WTC11 (cell line): ENCODE measurements at regions not wholly inside any gene's neighbourhood (a gene's known extent, or its start where the extent isn't known, plus 50 kb on each side); places are given as distances from the start of the nearest gene placed in this dataset.

Experiments
- ATAC-seq: fragments of 200-7000 bp; cut with Tn5 transposase; 2 replicates; pipeline ENCODE4 v1.10.0; 2021; ENCODE audit warnings: mild to moderate bottlenecking, moderate library complexity
- CTCF ChIA-PET: fragments of 300-600 bp; sonication (Branson Sonifier 250); formaldehyde crosslinking; loops from one replicate; lab custom pipeline; 2021; ENCODE audit warnings: antibody characterized with exemption; lab: Charles Lee
- POLR2A ChIA-PET: fragments of 350-600 bp; sonication (Branson Sonifier 250); formaldehyde crosslinking; loops from one replicate; lab custom pipeline; 2021; ENCODE audit warnings: antibody characterized with exemption; lab: Charles Lee
- DNase-seq: peaks from one replicate; pipeline ENCODE4 v3.0.0; 2021; ENCODE audit warnings: low spot score
- H3K27ac Mint-ChIP-seq: 2 replicates; pipeline ENCODE4 v1.8.0; 2021; ENCODE audit warnings: mixed read lengths
- H3K27me3 Mint-ChIP-seq: 2 replicates; pipeline ENCODE4 v1.8.0; 2021; ENCODE audit warnings: low read depth, mild to moderate bottlenecking, moderate library complexity, mixed read lengths
- H3K36me3 Mint-ChIP-seq: 2 replicates; pipeline ENCODE4 v1.8.0; 2021; ENCODE audit warnings: mixed read lengths
- H3K4me1 Mint-ChIP-seq: 2 replicates; pipeline ENCODE4 v1.8.0; 2022; ENCODE audit warnings: mixed read lengths
- H3K4me3 Mint-ChIP-seq: 2 replicates; pipeline ENCODE4 v1.8.0; 2021; ENCODE audit warnings: mild to moderate bottlenecking, moderate library complexity, mixed read lengths
- H3K9me3 Mint-ChIP-seq: 2 replicates; pipeline ENCODE4 v1.8.0; 2021; ENCODE audit warnings: mixed read lengths
- ATF1 ChIP-seq: sonication (generic); formaldehyde crosslinking; IDR thresholded peaks from 2 replicates; pipeline ENCODE4 v1.8.1; 2023; ENCODE audit warnings: mild to moderate bottlenecking, moderate library complexity, missing genetic modification reagents
- CREM ChIP-seq: sonication (generic); formaldehyde crosslinking; IDR thresholded peaks from 2 replicates; pipeline ENCODE4 v1.8.1; 2022; ENCODE audit warnings: mild to moderate bottlenecking, missing genetic modification reagents, moderate library complexity
- FOXJ3 ChIP-seq: sonication (generic); formaldehyde crosslinking; IDR thresholded peaks from 2 replicates; pipeline ENCODE4 v1.9.0; 2021; ENCODE audit warnings: missing genetic modification reagents, mild to moderate bottlenecking, borderline replicate concordance
- FOXP1 ChIP-seq: sonication (generic); formaldehyde crosslinking; IDR thresholded peaks from 2 replicates; pipeline ENCODE4 v1.8.0; 2022; ENCODE audit warnings: missing genetic modification reagents, mild to moderate bottlenecking, moderate library complexity, borderline replicate concordance
- GRHL2 ChIP-seq: fragments of 250-450 bp; sonication (Bioruptor Pico); IDR thresholded peaks from 2 replicates; pipeline ENCODE4 v1.8.0; 2022; ENCODE audit warnings: mild to moderate bottlenecking, moderate library complexity; ENCODE audit not compliant: insufficient replicate concordance, severe bottlenecking
- NFATC4 ChIP-seq: fragments of 250-450 bp; sonication (Bioruptor Pico); IDR thresholded peaks from 2 replicates; pipeline ENCODE4 v1.9.0; 2021; ENCODE audit warnings: mild to moderate bottlenecking
- SMAD3 ChIP-seq: sonication (generic); formaldehyde crosslinking; IDR thresholded peaks from 2 replicates; pipeline ENCODE4 v1.8.0; 2022; ENCODE audit warnings: missing genetic modification reagents, mild to moderate bottlenecking, borderline replicate concordance
- SOX15 ChIP-seq: fragments of 250-450 bp; sonication (Bioruptor Pico); IDR thresholded peaks from 2 replicates; pipeline ENCODE4 v1.9.0; 2021; ENCODE audit warnings: mild to moderate bottlenecking
- TCF7 ChIP-seq: sonication (generic); formaldehyde crosslinking; IDR thresholded peaks from 2 replicates; pipeline ENCODE4 v1.8.0; 2022; ENCODE audit warnings: mild to moderate bottlenecking, low read depth, missing genetic modification reagents, moderate library complexity
- ZNF121 ChIP-seq: sonication (generic); formaldehyde crosslinking; IDR thresholded peaks from 2 replicates; pipeline ENCODE4 v1.8.0; 2023; ENCODE audit warnings: missing genetic modification reagents
- ZNF232 ChIP-seq: sonication (generic); formaldehyde crosslinking; IDR thresholded peaks from 2 replicates; pipeline ENCODE4 v1.8.0; 2022; ENCODE audit warnings: mild to moderate bottlenecking, missing genetic modification reagents
- ZNF317 ChIP-seq: sonication (generic); formaldehyde crosslinking; IDR thresholded peaks from 2 replicates; pipeline ENCODE4 v1.8.1; 2023; ENCODE audit warnings: low read depth, mild to moderate bottlenecking, moderate library complexity, missing genetic modification reagents, borderline replicate concordance
- ZNF396 ChIP-seq: fragments of 250-450 bp; sonication (Bioruptor Pico); IDR thresholded peaks from 2 replicates; pipeline ENCODE4 v1.8.0; 2021; ENCODE audit warnings: mild to moderate bottlenecking, moderate library complexity, borderline replicate concordance
- ZNF416 ChIP-seq: fragments of 250-450 bp; sonication (Bioruptor Pico); IDR thresholded peaks from 2 replicates; pipeline ENCODE4 v1.9.0; 2021; ENCODE audit warnings: mild to moderate bottlenecking, inconsistent platforms
- TF ChIP-seq, protein P1 (sequence below): fragments of 250-450 bp; sonication (Bioruptor Pico); IDR thresholded peaks from 2 replicates; pipeline ENCODE4 v1.9.0; 2021; ENCODE audit warnings: mild to moderate bottlenecking
- TF ChIP-seq, protein P2 (sequence below): sonication (generic); formaldehyde crosslinking; IDR thresholded peaks from 2 replicates; pipeline ENCODE4 v1.8.0; 2022; ENCODE audit warnings: mild to moderate bottlenecking, missing genetic modification reagents
- TF ChIP-seq, protein P3 (sequence below): sonication (generic); formaldehyde crosslinking; IDR thresholded peaks from 2 replicates; pipeline ENCODE4 v1.8.0; 2022; ENCODE audit warnings: mild to moderate bottlenecking, missing genetic modification reagents
- TF ChIP-seq, protein P4 (sequence below): fragments of 250-450 bp; sonication (Bioruptor Pico); conservative IDR thresholded peaks from 2 replicates; pipeline ENCODE4 v1.9.0; 2021; ENCODE audit warnings: mild to moderate bottlenecking
- TF ChIP-seq, protein P5 (sequence below): sonication (generic); formaldehyde crosslinking; IDR thresholded peaks from 2 replicates; pipeline ENCODE4 v1.8.0; 2023; ENCODE audit warnings: missing genetic modification reagents, mild to moderate bottlenecking, borderline replicate concordance
- TF ChIP-seq, protein P6 (sequence below): sonication (generic); formaldehyde crosslinking; IDR thresholded peaks from 2 replicates; pipeline ENCODE4 v1.8.0; 2022; ENCODE audit warnings: mild to moderate bottlenecking, missing genetic modification reagents
- TF ChIP-seq, protein P7 (sequence below): sonication (generic); formaldehyde crosslinking; IDR thresholded peaks from 2 replicates; pipeline ENCODE4 v1.8.0; 2023; ENCODE audit warnings: missing genetic modification reagents

DNA sequence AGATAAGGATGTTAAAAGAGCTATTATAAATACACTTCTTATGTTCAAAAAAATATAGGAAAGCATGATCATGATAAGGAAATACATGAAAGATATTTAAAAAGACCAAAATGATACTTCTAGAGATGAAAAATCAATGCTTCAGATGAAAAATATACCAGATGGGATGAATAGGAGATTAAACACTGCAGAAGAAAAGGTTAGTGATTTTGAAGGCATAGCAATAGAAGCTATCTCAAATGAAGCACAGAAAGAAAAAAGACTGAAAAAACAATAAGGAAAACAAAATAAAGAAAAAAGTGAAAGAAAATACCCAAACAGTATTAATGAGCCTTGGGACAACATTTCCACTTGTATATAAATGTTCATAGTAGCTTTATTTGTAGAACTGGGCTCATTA, 80.7 kb upstream of the LEF1 start (continued):
- TF ChIP-seq, protein P1, sequence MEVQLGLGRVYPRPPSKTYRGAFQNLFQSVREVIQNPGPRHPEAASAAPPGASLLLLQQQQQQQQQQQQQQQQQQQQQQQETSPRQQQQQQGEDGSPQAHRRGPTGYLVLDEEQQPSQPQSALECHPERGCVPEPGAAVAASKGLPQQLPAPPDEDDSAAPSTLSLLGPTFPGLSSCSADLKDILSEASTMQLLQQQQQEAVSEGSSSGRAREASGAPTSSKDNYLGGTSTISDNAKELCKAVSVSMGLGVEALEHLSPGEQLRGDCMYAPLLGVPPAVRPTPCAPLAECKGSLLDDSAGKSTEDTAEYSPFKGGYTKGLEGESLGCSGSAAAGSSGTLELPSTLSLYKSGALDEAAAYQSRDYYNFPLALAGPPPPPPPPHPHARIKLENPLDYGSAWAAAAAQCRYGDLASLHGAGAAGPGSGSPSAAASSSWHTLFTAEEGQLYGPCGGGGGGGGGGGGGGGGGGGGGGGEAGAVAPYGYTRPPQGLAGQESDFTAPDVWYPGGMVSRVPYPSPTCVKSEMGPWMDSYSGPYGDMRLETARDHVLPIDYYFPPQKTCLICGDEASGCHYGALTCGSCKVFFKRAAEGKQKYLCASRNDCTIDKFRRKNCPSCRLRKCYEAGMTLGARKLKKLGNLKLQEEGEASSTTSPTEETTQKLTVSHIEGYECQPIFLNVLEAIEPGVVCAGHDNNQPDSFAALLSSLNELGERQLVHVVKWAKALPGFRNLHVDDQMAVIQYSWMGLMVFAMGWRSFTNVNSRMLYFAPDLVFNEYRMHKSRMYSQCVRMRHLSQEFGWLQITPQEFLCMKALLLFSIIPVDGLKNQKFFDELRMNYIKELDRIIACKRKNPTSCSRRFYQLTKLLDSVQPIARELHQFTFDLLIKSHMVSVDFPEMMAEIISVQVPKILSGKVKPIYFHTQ (CRISPR knock-in tag) = no peak
- TF ChIP-seq GRHL2 (CRISPR knock-in tag) (no peak), ZNF416 (CRISPR knock-in tag) (no peak), FOXP1 (CRISPR knock-in tag) (no peak), SOX15 (CRISPR knock-in tag) (no peak)
- TF ChIP-seq, protein P2, sequence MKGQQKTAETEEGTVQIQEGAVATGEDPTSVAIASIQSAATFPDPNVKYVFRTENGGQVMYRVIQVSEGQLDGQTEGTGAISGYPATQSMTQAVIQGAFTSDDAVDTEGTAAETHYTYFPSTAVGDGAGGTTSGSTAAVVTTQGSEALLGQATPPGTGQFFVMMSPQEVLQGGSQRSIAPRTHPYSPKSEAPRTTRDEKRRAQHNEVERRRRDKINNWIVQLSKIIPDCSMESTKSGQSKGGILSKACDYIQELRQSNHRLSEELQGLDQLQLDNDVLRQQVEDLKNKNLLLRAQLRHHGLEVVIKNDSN = no peak
- TF ChIP-seq, protein P3, sequence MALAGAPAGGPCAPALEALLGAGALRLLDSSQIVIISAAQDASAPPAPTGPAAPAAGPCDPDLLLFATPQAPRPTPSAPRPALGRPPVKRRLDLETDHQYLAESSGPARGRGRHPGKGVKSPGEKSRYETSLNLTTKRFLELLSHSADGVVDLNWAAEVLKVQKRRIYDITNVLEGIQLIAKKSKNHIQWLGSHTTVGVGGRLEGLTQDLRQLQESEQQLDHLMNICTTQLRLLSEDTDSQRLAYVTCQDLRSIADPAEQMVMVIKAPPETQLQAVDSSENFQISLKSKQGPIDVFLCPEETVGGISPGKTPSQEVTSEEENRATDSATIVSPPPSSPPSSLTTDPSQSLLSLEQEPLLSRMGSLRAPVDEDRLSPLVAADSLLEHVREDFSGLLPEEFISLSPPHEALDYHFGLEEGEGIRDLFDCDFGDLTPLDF (CRISPR knock-in tag) = no peak
- TF ChIP-seq, protein P4, sequence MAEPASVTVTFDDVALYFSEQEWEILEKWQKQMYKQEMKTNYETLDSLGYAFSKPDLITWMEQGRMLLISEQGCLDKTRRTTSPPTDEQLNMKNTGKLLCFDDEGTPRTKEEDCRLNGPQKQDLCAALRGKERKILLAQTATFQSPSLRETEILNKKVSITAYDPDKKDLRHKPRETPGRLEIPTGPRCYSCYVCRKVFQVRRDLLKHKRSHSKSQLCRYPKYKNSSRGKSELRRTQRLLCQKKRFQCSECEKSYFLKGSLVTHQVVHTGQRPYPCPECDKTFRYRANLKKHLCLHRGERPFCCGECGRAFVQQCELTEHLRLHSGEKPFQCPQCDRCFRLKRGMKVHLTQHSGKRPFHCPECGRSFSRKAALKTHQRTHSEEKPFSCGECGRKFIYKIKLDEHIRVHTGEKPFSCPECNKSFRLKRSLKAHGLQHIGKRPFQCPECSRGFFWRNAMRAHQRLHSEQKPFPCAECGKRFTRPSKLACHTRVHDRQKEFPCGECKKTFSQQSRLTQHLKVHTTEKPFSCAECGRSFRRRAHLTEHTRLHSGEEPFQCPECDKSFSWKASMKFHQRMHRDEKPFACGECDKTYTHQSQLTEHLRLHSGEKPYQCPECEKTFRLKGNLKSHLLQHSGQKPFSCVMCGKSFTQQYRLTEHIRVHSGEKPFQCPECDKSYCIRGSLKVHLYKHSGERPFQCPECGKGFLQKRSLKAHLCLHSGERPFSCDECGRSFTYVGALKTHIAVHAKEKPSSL (CRISPR knock-in tag) = no peak
- TF ChIP-seq, all 79 proteins: peak for 0

DNA sequence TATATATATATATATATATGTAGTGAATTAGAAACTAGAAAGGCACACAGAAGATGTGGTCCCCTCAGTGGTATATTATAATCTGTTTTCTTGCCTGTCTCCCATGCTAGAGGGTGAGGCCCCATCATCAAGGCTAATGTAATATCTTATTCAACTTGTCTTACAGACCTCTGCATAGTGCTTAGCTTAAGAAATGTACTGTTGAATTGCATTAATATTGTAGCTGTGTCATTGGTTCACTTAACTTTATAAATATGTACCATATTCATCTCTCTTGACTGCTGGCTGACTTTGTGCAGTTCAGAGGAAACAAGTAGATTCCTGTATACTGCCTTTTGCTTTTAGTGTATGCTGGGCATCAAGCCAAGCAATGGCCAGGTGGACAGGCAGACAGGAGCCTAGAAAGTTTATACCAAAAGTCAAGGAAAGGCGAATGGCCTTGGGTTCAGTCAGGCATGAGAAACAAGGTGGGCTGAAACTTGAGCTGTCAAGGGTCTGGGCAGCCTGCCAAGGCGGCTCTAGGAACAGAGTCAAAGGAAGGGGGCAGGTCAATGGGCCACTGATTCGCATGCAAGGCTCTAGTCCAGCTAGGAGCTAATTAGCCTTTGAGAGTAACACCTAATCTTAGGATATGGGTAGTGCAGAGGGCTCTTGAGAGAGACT, 78.8 kb upstream of the LEF1 start:
- Mint-ChIP-seq H3K27me3 (no peaks in the 10 kb centered on the region), H3K4me3 (no peak overlapping the region), H3K36me3 (no peaks in the 10 kb centered on the region), H3K27ac (no peak overlapping the region), H3K9me3 (peaks cover 6% of the 10 kb centered on the region), H3K4me1 (peaks cover 17% of the 10 kb centered on the region)
- peak; percentile 96 for ATAC-seq
- TF ChIP-seq NFATC4 (CRISPR knock-in tag) (no peak), ZNF121 (no peak), ATF1 (no peak), TCF7 (CRISPR knock-in tag) (no peak), ZNF232 (CRISPR knock-in tag) (no peak), GRHL2 (CRISPR knock-in tag) (no peak), ZNF317 (CRISPR knock-in tag) (no peak), CREM (no peak), FOXJ3 (CRISPR knock-in tag) (no peak), ZNF396 (CRISPR knock-in tag) (no peak), SMAD3 (CRISPR knock-in tag) (no peak)
- TF ChIP-seq, protein P5, sequence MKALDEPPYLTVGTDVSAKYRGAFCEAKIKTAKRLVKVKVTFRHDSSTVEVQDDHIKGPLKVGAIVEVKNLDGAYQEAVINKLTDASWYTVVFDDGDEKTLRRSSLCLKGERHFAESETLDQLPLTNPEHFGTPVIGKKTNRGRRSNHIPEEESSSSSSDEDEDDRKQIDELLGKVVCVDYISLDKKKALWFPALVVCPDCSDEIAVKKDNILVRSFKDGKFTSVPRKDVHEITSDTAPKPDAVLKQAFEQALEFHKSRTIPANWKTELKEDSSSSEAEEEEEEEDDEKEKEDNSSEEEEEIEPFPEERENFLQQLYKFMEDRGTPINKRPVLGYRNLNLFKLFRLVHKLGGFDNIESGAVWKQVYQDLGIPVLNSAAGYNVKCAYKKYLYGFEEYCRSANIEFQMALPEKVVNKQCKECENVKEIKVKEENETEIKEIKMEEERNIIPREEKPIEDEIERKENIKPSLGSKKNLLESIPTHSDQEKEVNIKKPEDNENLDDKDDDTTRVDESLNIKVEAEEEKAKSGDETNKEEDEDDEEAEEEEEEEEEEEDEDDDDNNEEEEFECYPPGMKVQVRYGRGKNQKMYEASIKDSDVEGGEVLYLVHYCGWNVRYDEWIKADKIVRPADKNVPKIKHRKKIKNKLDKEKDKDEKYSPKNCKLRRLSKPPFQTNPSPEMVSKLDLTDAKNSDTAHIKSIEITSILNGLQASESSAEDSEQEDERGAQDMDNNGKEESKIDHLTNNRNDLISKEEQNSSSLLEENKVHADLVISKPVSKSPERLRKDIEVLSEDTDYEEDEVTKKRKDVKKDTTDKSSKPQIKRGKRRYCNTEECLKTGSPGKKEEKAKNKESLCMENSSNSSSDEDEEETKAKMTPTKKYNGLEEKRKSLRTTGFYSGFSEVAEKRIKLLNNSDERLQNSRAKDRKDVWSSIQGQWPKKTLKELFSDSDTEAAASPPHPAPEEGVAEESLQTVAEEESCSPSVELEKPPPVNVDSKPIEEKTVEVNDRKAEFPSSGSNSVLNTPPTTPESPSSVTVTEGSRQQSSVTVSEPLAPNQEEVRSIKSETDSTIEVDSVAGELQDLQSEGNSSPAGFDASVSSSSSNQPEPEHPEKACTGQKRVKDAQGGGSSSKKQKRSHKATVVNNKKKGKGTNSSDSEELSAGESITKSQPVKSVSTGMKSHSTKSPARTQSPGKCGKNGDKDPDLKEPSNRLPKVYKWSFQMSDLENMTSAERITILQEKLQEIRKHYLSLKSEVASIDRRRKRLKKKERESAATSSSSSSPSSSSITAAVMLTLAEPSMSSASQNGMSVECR (CRISPR knock-in tag) = no peak
- TF ChIP-seq, protein P6, sequence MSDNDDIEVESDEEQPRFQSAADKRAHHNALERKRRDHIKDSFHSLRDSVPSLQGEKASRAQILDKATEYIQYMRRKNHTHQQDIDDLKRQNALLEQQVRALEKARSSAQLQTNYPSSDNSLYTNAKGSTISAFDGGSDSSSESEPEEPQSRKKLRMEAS (CRISPR knock-in tag) = no peak
- TF ChIP-seq, protein P7, sequence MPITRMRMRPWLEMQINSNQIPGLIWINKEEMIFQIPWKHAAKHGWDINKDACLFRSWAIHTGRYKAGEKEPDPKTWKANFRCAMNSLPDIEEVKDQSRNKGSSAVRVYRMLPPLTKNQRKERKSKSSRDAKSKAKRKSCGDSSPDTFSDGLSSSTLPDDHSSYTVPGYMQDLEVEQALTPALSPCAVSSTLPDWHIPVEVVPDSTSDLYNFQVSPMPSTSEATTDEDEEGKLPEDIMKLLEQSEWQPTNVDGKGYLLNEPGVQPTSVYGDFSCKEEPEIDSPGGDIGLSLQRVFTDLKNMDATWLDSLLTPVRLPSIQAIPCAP (CRISPR knock-in tag) = no peak
- POLR2A ChIA-PET = no interaction called here
- CTCF ChIA-PET = interaction anchor here (1.2 to 1.4 kb wide), 2 partner anchors 168 to 246 kb away, joined by 3 to 5 read pairs; no protein-coding TSS in a partner anchor
- peak; percentile 45 for DNase-seq
